GM23338 (cell line): ENCODE measurements at regions not wholly inside any gene's neighbourhood (a gene's known extent, or its start where the extent isn't known, plus 50 kb on each side); places are given as distances from the start of the nearest gene placed in this dataset.
A peak's percentile ranks its signal among the peaks of the same experiment; 100 is the strongest.

Experiments
- ATAC-seq: fragments of 200-7000 bp; cut with Tn5 transposase; 3 replicates; pipeline ENCODE4 v1.9.1; 2020
- DNase-seq: peaks from one replicate; pipeline ENCODE4 v3.0.0-alpha.2; 2015; ENCODE audit warnings: low spot score
- H2AFZ ChIP-seq: fragments of 200-600 bp; sonication (generic); 2 replicates; pipeline ENCODE4 v1.8.0; 2016; ENCODE audit warnings: antibody characterized with exemption, mild to moderate bottlenecking, moderate library complexity
- H3F3A ChIP-seq: fragments of 200-600 bp; sonication (generic); replicated peaks from 2 replicates; pipeline ENCODE4 v1.8.0; 2017; ENCODE audit warnings: antibody characterized with exemption, mixed run types, low read depth
- H3K27ac ChIP-seq: fragments of 200-600 bp; sonication (generic); 2 replicates; pipeline ENCODE4 v1.6.1; 2016; ENCODE audit warnings: low read depth
- H3K27me3 ChIP-seq: fragments of 200-600 bp; sonication (generic); 2 replicates; pipeline ENCODE4 v1.8.0; 2016; ENCODE audit warnings: mild to moderate bottlenecking, mixed run types, moderate library complexity; ENCODE audit not compliant: insufficient read depth
- H3K36me3 ChIP-seq: fragments of 200-600 bp; sonication (generic); 2 replicates; pipeline ENCODE4 v1.8.0; 2016; ENCODE audit warnings: mild to moderate bottlenecking; ENCODE audit not compliant: insufficient read depth
- H3K4me1 ChIP-seq: fragments of 200-600 bp; sonication (generic); 2 replicates; pipeline ENCODE4 v1.8.0; 2016; ENCODE audit warnings: mild to moderate bottlenecking, moderate library complexity; ENCODE audit not compliant: insufficient read depth
- H3K4me2 ChIP-seq: fragments of 200-600 bp; sonication (generic); 2 replicates; pipeline ENCODE4 v1.7.1; 2017; ENCODE audit warnings: mixed run types
- H3K4me3 ChIP-seq: fragments of 200-600 bp; sonication (generic); 2 replicates; pipeline ENCODE4 v1.6.1; 2016; ENCODE audit warnings: mixed run types
- H3K79me2 ChIP-seq: fragments of 200-600 bp; sonication (generic); replicated peaks from 2 replicates; pipeline ENCODE4 v1.8.0; 2017; ENCODE audit warnings: mild to moderate bottlenecking; ENCODE audit not compliant: insufficient read depth
- H3K9me2 ChIP-seq: fragments of 200-600 bp; sonication (generic); 2 replicates; pipeline ENCODE4 v1.8.0; 2017; ENCODE audit not compliant: insufficient read depth
- H4K20me1 ChIP-seq: fragments of 200-600 bp; sonication (generic); replicated peaks from 2 replicates; pipeline ENCODE4 v1.8.0; 2017; ENCODE audit warnings: mild to moderate bottlenecking; ENCODE audit not compliant: insufficient read depth
- H3K27ac Mint-ChIP-seq: 2 replicates; pipeline ENCODE4 v1.8.0; 2020; ENCODE audit warnings: inconsistent platforms, mild to moderate bottlenecking, moderate library complexity, mixed read lengths
- H3K27me3 Mint-ChIP-seq: 3 replicates; pipeline ENCODE4 v1.8.0; 2022; ENCODE audit warnings: low read depth, mild to moderate bottlenecking, moderate library complexity, mixed read lengths, inconsistent platforms; ENCODE audit not compliant: insufficient read depth, poor library complexity
- H3K36me3 Mint-ChIP-seq: 3 replicates; pipeline ENCODE4 v1.8.0; 2021; ENCODE audit warnings: low read depth, mild to moderate bottlenecking, inconsistent platforms, moderate library complexity, mixed read lengths
- H3K4me1 Mint-ChIP-seq: 3 replicates; pipeline ENCODE4 v1.8.0; 2020; ENCODE audit warnings: mild to moderate bottlenecking, inconsistent platforms, mixed read lengths
- H3K4me3 Mint-ChIP-seq: 3 replicates; pipeline ENCODE4 v1.8.0; 2021; ENCODE audit warnings: moderate library complexity, mild to moderate bottlenecking, inconsistent platforms, mixed read lengths
- H3K9me3 Mint-ChIP-seq: 3 replicates; pipeline ENCODE4 v1.8.0; 2020; ENCODE audit warnings: moderate library complexity, mild to moderate bottlenecking, inconsistent platforms, mixed read lengths
- CREB1 ChIP-seq: fragments of 250-450 bp; sonication (Bioruptor Pico); IDR thresholded peaks from 2 replicates; pipeline ENCODE4 v1.5.0; 2020; ENCODE audit warnings: low read depth, mild to moderate bottlenecking, moderate library complexity
- CTCF ChIP-seq, 2 experiments: fragments of 200-600 bp in 1 of 2; sonication (generic) in 1 of 2; conservative IDR thresholded peaks; 2 replicates each; pipeline versions ENCODE4 v1.5.1 to v1.6.1; 2016 to 2017; ENCODE audit warnings: antibody characterized with exemption in 2 of 2, low read depth in 2 of 2, mild to moderate bottlenecking in 2 of 2, moderate library complexity in 1 of 2
- EZH2 ChIP-seq: fragments of 200-600 bp; sonication (generic); IDR thresholded peaks from one replicate; pipeline ENCODE4 v1.8.0; 2017; ENCODE audit warnings: antibody characterized with exemption, mild to moderate bottlenecking, low read depth; ENCODE audit not compliant: unreplicated experiment
- EZH2phosphoT487 ChIP-seq: fragments of 200-600 bp; sonication (generic); IDR thresholded peaks from one replicate; pipeline ENCODE4 v1.8.1; 2018; ENCODE audit warnings: antibody characterized with exemption; ENCODE audit not compliant: unreplicated experiment
- NANOG ChIP-seq: IDR thresholded peaks from 2 replicates; pipeline ENCODE4 v1.6.1; 2016; ENCODE audit warnings: antibody characterized with exemption, borderline replicate concordance
- STAT1 ChIP-seq: IDR thresholded peaks from one replicate; pipeline ENCODE4 v1.6.1; 2016; ENCODE audit warnings: antibody characterized with exemption; ENCODE audit not compliant: unreplicated experiment
- ZNF331 ChIP-seq: fragments of 250-450 bp; sonication (Bioruptor Pico); IDR thresholded peaks from 2 replicates; pipeline ENCODE4 v1.5.0; 2020; ENCODE audit warnings: low read depth, mild to moderate bottlenecking, moderate library complexity
- TF ChIP-seq, protein P1 (sequence below): IDR thresholded peaks from one replicate; pipeline ENCODE4 v1.6.1; 2018; ENCODE audit warnings: antibody characterized with exemption; ENCODE audit not compliant: unreplicated experiment
- TF ChIP-seq, protein P2 (sequence below): IDR thresholded peaks from 2 replicates; pipeline ENCODE4 v1.6.1; 2016; ENCODE audit warnings: antibody characterized with exemption
- TF ChIP-seq, protein P3 (sequence below): fragments of 250-450 bp; sonication (Bioruptor Pico); IDR thresholded peaks from 2 replicates; pipeline ENCODE4 v1.5.0; 2020; ENCODE audit warnings: mild to moderate bottlenecking, moderate library complexity

DNA sequence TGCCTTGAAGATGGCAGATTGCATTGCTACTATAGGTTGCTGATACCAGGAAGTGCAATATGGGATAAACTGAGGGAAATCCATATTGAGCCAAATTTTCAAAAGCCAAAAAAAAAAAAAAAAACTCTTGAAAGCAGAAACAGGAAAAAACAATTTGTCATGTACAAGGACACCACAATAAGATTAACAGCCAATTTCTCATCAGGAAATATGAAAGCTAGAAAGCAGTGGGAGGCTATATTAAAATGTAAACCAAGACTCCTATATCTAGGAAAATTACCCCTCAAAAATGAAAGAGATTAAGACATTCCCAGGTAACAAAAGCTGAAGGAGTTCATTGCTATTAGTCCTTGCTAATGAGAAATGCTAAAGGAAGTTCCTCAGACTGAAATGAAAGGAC lies 462.8 kb upstream of the DPH6 start (continued):
- TF ChIP-seq CTCF (conservative IDR thresholded peaks at IDR 0.05; ENCODE audit: low read depth in 2 of 2) (no peak), CREB1 (CRISPR knock-in tag) (no peak), ZNF331 (CRISPR knock-in tag) (no peak), NANOG (no peak), STAT1 (no peak)
- TF ChIP-seq, protein P1, sequence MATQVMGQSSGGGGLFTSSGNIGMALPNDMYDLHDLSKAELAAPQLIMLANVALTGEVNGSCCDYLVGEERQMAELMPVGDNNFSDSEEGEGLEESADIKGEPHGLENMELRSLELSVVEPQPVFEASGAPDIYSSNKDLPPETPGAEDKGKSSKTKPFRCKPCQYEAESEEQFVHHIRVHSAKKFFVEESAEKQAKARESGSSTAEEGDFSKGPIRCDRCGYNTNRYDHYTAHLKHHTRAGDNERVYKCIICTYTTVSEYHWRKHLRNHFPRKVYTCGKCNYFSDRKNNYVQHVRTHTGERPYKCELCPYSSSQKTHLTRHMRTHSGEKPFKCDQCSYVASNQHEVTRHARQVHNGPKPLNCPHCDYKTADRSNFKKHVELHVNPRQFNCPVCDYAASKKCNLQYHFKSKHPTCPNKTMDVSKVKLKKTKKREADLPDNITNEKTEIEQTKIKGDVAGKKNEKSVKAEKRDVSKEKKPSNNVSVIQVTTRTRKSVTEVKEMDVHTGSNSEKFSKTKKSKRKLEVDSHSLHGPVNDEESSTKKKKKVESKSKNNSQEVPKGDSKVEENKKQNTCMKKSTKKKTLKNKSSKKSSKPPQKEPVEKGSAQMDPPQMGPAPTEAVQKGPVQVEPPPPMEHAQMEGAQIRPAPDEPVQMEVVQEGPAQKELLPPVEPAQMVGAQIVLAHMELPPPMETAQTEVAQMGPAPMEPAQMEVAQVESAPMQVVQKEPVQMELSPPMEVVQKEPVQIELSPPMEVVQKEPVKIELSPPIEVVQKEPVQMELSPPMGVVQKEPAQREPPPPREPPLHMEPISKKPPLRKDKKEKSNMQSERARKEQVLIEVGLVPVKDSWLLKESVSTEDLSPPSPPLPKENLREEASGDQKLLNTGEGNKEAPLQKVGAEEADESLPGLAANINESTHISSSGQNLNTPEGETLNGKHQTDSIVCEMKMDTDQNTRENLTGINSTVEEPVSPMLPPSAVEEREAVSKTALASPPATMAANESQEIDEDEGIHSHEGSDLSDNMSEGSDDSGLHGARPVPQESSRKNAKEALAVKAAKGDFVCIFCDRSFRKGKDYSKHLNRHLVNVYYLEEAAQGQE, result no peak
- TF ChIP-seq, protein P2, sequence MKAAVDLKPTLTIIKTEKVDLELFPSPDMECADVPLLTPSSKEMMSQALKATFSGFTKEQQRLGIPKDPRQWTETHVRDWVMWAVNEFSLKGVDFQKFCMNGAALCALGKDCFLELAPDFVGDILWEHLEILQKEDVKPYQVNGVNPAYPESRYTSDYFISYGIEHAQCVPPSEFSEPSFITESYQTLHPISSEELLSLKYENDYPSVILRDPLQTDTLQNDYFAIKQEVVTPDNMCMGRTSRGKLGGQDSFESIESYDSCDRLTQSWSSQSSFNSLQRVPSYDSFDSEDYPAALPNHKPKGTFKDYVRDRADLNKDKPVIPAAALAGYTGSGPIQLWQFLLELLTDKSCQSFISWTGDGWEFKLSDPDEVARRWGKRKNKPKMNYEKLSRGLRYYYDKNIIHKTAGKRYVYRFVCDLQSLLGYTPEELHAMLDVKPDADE, result no peak

GRCh38 chr15:36024031-36024688 lies 478.2 kb upstream of the DPH6 start:
- peaks cover 8% of the 10 kb centered on the region for H3K4me1 Mint-ChIP-seq
- Histone ChIP-seq H3F3A (no peaks in the 10 kb centered on the region), H3K27ac (no peak overlapping the region), H3K4me1 (no peaks in the 10 kb centered on the region), H3K4me3 (no peak overlapping the region), H3K79me2 (no peaks in the 10 kb centered on the region), H3K4me2 (no peak overlapping the region), H3K27me3 (no peaks in the 10 kb centered on the region), H3K36me3 (no peaks in the 10 kb centered on the region), H3K9me2 (no peaks in the 10 kb centered on the region), H2AFZ (peak overlapping the region; percentile 61; the same call in 1 of the 2 replicates), H4K20me1 (no peaks in the 10 kb centered on the region)
- no peak for DNase-seq
- H3K27me3 Mint-ChIP-seq, result no peaks in the 10 kb centered on the region
- no peaks in the 10 kb centered on the region for H3K36me3 Mint-ChIP-seq
- no peak overlapping the region; the same call in none of the 2 replicates for H3K27ac Mint-ChIP-seq
- no peaks in the 10 kb centered on the region for H3K9me3 Mint-ChIP-seq
- no peak overlapping the region for H3K4me3 Mint-ChIP-seq
- ATAC-seq, result no peak
- TF ChIP-seq STAT1 (no peak), EZH2phosphoT487 (no peak), EZH2 (no peak), NANOG (no peak)
- TF ChIP-seq, protein P2, result no peak
- TF ChIP-seq, protein P3, sequence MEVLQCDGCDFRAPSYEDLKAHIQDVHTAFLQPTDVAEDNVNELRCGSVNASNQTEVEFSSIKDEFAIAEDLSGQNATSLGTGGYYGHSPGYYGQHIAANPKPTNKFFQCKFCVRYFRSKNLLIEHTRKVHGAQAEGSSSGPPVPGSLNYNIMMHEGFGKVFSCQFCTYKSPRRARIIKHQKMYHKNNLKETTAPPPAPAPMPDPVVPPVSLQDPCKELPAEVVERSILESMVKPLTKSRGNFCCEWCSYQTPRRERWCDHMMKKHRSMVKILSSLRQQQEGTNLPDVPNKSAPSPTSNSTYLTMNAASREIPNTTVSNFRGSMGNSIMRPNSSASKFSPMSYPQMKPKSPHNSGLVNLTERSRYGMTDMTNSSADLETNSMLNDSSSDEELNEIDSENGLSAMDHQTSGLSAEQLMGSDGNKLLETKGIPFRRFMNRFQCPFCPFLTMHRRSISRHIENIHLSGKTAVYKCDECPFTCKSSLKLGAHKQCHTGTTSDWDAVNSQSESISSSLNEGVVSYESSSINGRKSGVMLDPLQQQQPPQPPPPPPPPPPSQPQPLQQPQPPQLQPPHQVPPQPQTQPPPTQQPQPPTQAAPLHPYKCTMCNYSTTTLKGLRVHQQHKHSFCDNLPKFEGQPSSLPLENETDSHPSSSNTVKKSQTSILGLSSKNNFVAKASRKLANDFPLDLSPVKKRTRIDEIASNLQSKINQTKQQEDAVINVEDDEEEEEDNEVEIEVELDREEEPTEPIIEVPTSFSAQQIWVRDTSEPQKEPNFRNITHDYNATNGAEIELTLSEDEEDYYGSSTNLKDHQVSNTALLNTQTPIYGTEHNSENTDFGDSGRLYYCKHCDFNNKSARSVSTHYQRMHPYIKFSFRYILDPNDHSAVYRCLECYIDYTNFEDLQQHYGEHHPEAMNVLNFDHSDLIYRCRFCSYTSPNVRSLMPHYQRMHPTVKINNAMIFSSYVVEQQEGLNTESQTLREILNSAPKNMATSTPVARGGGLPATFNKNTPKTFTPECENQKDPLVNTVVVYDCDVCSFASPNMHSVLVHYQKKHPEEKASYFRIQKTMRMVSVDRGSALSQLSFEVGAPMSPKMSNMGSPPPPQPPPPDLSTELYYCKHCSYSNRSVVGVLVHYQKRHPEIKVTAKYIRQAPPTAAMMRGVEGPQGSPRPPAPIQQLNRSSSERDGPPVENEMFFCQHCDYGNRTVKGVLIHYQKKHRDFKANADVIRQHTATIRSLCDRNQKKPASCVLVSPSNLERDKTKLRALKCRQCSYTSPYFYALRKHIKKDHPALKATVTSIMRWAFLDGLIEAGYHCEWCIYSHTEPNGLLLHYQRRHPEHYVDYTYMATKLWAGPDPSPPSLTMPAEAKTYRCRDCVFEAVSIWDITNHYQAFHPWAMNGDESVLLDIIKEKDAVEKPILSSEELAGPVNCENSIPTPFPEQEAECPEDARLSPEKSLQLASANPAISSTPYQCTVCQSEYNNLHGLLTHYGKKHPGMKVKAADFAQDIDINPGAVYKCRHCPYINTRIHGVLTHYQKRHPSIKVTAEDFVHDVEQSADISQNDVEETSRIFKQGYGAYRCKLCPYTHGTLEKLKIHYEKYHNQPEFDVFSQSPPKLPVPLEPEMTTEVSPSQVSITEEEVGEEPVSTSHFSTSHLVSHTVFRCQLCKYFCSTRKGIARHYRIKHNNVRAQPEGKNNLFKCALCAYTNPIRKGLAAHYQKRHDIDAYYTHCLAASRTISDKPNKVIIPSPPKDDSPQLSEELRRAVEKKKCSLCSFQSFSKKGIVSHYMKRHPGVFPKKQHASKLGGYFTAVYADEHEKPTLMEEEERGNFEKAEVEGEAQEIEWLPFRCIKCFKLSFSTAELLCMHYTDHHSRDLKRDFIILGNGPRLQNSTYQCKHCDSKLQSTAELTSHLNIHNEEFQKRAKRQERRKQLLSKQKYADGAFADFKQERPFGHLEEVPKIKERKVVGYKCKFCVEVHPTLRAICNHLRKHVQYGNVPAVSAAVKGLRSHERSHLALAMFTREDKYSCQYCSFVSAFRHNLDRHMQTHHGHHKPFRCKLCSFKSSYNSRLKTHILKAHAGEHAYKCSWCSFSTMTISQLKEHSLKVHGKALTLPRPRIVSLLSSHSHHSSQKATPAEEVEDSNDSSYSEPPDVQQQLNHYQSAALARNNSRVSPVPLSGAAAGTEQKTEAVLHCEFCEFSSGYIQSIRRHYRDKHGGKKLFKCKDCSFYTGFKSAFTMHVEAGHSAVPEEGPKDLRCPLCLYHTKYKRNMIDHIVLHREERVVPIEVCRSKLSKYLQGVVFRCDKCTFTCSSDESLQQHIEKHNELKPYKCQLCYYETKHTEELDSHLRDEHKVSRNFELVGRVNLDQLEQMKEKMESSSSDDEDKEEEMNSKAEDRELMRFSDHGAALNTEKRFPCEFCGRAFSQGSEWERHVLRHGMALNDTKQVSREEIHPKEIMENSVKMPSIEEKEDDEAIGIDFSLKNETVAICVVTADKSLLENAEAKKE (CRISPR knock-in tag), result no peak
